ENCODE measurements at regions not wholly inside any gene's neighbourhood (a gene's known extent, or its start where the extent isn't known, plus 50 kb on each side); places are given as distances from the start of the nearest gene placed in this dataset.
A peak's percentile ranks its signal among the peaks of the same experiment; 100 is the strongest.

- DNase-seq (ENCODE audit: low spot score), result peak; percentile 98
These were observed 86.4 kb downstream of the FOXL1 start for GRCh38 chr16:86664522-86665318.

GRCh38 chr16:86665319-86665675 is 86.9 kb downstream of the FOXL1 start:
- no peak for DNase-seq (ENCODE audit: low spot score)

- DNase-seq (ENCODE audit: low spot score), result no peak
These were observed 87.6 kb downstream of the FOXL1 start for GRCh38 chr16:86665929-86666328.

GRCh38 chr16:86667035-86667434 is 88.7 kb downstream of the FOXL1 start:
- DNase-seq (ENCODE audit: low spot score), result no peak

- peak; percentile 59 for DNase-seq (ENCODE audit: low spot score)
These were observed 90.0 kb downstream of the FOXL1 start for GRCh38 chr16:86668136-86668910.

- no peak for DNase-seq (ENCODE audit: low spot score)
These were observed 91.0 kb downstream of the FOXL1 start for GRCh38 chr16:86669285-86669805.

GRCh38 chr16:86669937-86670749 is 91.8 kb downstream of the FOXL1 start:
- DNase-seq (ENCODE audit: low spot score), result no peak

- DNase-seq (ENCODE audit: low spot score), result no peak
These were observed 92.4 kb downstream of the FOXL1 start for GRCh38 chr16:86670750-86671234.

- DNase-seq (ENCODE audit: low spot score), result no peak
These were observed 93.3 kb downstream of the FOXL1 start for GRCh38 chr16:86671486-86672178.

- DNase-seq (ENCODE audit: low spot score), result no peak
These were observed 94.0 kb downstream of the FOXL1 start for GRCh38 chr16:86672179-86672863.

GRCh38 chr16:86673090-86673955 is 95.0 kb downstream of the FOXL1 start:
- DNase-seq (ENCODE audit: low spot score), result no peak

GRCh38 chr16:86673956-86674453 is 95.7 kb downstream of the FOXL1 start:
- no peak for DNase-seq (ENCODE audit: low spot score)

GRCh38 chr16:86676254-86676670 is 97.9 kb downstream of the FOXL1 start:
- DNase-seq (ENCODE audit: low spot score), result no peak

GRCh38 chr16:86679490-86679889 is 101.1 kb downstream of the FOXL1 start:
- no peak for DNase-seq (ENCODE audit: low spot score)

GRCh38 chr16:86680162-86680561 is 101.8 kb downstream of the FOXL1 start:
- no peak for DNase-seq (ENCODE audit: low spot score)

- no peak for DNase-seq (ENCODE audit: low spot score)
These were observed 102.3 kb downstream of the FOXL1 start for GRCh38 chr16:86680661-86681030.

- no peak for DNase-seq (ENCODE audit: low spot score)
These were observed 102.8 kb downstream of the FOXL1 start for GRCh38 chr16:86681031-86681756.

GRCh38 chr16:86681757-86682106 is 103.4 kb downstream of the FOXL1 start:
- no peak for DNase-seq (ENCODE audit: low spot score)

All from H4 (cell line).